Transverse colon (tissue), 4 donors: ENCODE measurements at regions not wholly inside any gene's neighbourhood (a gene's known extent, or its start where the extent isn't known, plus 50 kb on each side); places are given as distances from the start of the nearest gene placed in this dataset.

ENCODE experiments used
- EP300 ChIP-seq: sonication (generic); formaldehyde crosslinking; IDR thresholded peaks from one replicate; pipeline ENCODE4 v1.6.1; 2017; ENCODE audit warnings: antibody characterized with exemption, low read depth
- POLR2A ChIP-seq: fragments of 450-650 bp; IDR thresholded peaks from one replicate; pipeline ENCODE4 v1.6.1; 2016; ENCODE audit warnings: antibody characterized with exemption, mild to moderate bottlenecking, moderate library complexity
- POLR2AphosphoS5 ChIP-seq, 3 donors: sonication (generic); formaldehyde crosslinking; IDR thresholded peaks; one replicate each; pipeline ENCODE4 v1.6.1; 2016; ENCODE audit warnings: antibody characterized with exemption in 3 of 3
- TF ChIP-seq, protein P1 (sequence below), 5 experiments: fragments of 200-600 bp in 3 of 5; fragments of 450-650 bp in 2 of 5; sonication (generic) in 3 of 5; IDR thresholded peaks; 1 replicate in 2 of 5; 2 replicates in 3 of 5; pipeline ENCODE4 v1.5.1; 2016 to 2017; ENCODE audit warnings: antibody characterized with exemption in 5 of 5, inconsistent platforms in 3 of 5, mild to moderate bottlenecking in 2 of 5, moderate library complexity in 1 of 5

DNA sequence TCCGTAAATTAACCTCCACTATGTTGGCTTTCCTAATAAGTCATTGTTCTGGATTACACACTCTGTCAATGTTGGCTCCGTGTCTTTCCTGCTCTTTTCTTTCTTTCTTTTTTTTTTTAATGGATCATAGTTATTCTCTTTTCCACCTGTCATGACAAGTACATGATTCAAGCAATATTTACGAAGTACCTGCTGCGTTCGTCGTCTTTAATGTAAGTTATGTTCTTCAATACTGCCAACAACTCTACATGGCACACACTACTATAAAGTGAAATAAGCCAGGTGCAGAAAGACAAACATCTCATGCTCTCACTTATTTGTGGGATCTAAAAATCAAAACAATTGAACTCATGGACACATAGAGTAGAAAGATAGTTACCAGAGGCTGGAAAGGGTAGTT is 239.1 kb downstream of the SCG2 start:
- TF ChIP-seq POLR2A (no peak), POLR2AphosphoS5 (IDR thresholded peaks at IDR 0.05) (peak; percentile 61 to 78 (median 64)), EP300 (no peak)
- TF ChIP-seq, protein P1, sequence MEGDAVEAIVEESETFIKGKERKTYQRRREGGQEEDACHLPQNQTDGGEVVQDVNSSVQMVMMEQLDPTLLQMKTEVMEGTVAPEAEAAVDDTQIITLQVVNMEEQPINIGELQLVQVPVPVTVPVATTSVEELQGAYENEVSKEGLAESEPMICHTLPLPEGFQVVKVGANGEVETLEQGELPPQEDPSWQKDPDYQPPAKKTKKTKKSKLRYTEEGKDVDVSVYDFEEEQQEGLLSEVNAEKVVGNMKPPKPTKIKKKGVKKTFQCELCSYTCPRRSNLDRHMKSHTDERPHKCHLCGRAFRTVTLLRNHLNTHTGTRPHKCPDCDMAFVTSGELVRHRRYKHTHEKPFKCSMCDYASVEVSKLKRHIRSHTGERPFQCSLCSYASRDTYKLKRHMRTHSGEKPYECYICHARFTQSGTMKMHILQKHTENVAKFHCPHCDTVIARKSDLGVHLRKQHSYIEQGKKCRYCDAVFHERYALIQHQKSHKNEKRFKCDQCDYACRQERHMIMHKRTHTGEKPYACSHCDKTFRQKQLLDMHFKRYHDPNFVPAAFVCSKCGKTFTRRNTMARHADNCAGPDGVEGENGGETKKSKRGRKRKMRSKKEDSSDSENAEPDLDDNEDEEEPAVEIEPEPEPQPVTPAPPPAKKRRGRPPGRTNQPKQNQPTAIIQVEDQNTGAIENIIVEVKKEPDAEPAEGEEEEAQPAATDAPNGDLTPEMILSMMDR (IDR thresholded peaks at IDR 0.05), result no peak
